PC-3 (cell line): ENCODE measurements at regions not wholly inside any gene's neighbourhood (a gene's known extent, or its start where the extent isn't known, plus 50 kb on each side); places are given as distances from the start of the nearest gene placed in this dataset.
"Not testable (repeated sequence)": the region's sequence is repeated elsewhere in the genome, so short reads cannot be mapped to it uniquely, and the experiment has no call there.

Source experiments
- ATAC-seq: fragments of 200-7000 bp; cut with Tn5 transposase; 2 replicates; pipeline ENCODE4 v1.9.1; 2020; ENCODE audit warnings: mild to moderate bottlenecking, moderate library complexity
- BruUV-seq: library from RNA; stranded (reverse); fragments of 400-500 nt; replicated peaks from 2 replicates; lab custom pipeline; 2021; lab: Mats Ljungman, UMichigan
- CTCF ChIA-PET: fragments of 300-600 bp; sonication (Branson Sonifier 250); formaldehyde crosslinking; loops from one replicate; lab custom pipeline; 2022; ENCODE audit warnings: antibody characterized with exemption; lab: Charles Lee
- POLR2A ChIA-PET: fragments of 300-600 bp; sonication (Branson Sonifier 250); formaldehyde crosslinking; loops from one replicate; lab custom pipeline; 2022; ENCODE audit warnings: antibody characterized with exemption; ENCODE audit not compliant: unreplicated experiment; lab: Charles Lee
- DNase-seq: peaks from one replicate; pipeline ENCODE4 v3.0.0-alpha.2; 2015
- H2AFZ ChIP-seq: fragments of 300-600 bp; sonication (generic); 2 replicates; pipeline ENCODE4 v1.6.0; 2016; ENCODE audit warnings: antibody characterized with exemption, low read length
- H3F3A ChIP-seq: fragments of 300-600 bp; sonication (generic); one replicate; pipeline ENCODE4 v1.6.0; 2017; ENCODE audit warnings: antibody characterized with exemption, low read length, control low read depth, mild to moderate bottlenecking; ENCODE audit not compliant: unreplicated experiment
- H3K27ac ChIP-seq: fragments of 300-600 bp; sonication (generic); 2 replicates; pipeline ENCODE4 v1.5.1; 2016; ENCODE audit warnings: mild to moderate bottlenecking, low read length
- H3K27me3 ChIP-seq: fragments of 300-600 bp; sonication (generic); 2 replicates; pipeline ENCODE4 v1.6.1; 2016; ENCODE audit warnings: low read length, mixed read lengths
- H3K36me3 ChIP-seq: fragments of 300-600 bp; sonication (generic); 2 replicates; pipeline ENCODE4 v1.6.1; 2016; ENCODE audit warnings: low read depth, mixed run types, low read length, mixed read lengths
- H3K4me1 ChIP-seq: fragments of 300-600 bp; sonication (generic); 2 replicates; pipeline ENCODE4 v1.5.1; 2016; ENCODE audit warnings: low read length; ENCODE audit not compliant: insufficient read depth
- H3K4me2 ChIP-seq: fragments of 300-600 bp; sonication (generic); 2 replicates; pipeline ENCODE4 v1.6.0; 2016; ENCODE audit warnings: low read length
- H3K4me3 ChIP-seq: fragments of 300-600 bp; sonication (generic); 2 replicates; pipeline ENCODE4 v1.5.1; 2016; ENCODE audit warnings: mild to moderate bottlenecking, low read length, mixed read lengths
- H3K79me2 ChIP-seq: fragments of 300-600 bp; sonication (generic); 2 replicates; pipeline ENCODE4 v1.6.1; 2017; ENCODE audit warnings: low read length, mixed read lengths
- H3K9ac ChIP-seq: fragments of 300-600 bp; sonication (generic); 2 replicates; pipeline ENCODE4 v1.6.0; 2016; ENCODE audit warnings: mild to moderate bottlenecking, low read length
- H3K9me2 ChIP-seq: fragments of 300-600 bp; sonication (generic); replicated peaks from 2 replicates; pipeline ENCODE4 v1.6.1; 2016; ENCODE audit warnings: mixed run types, low read length, mixed read lengths
- H3K9me3 ChIP-seq: fragments of 300-600 bp; sonication (generic); 2 replicates; pipeline ENCODE4 v1.6.1; 2016; ENCODE audit warnings: low read length, mixed read lengths
- H4K20me1 ChIP-seq: fragments of 300-600 bp; sonication (generic); 2 replicates; pipeline ENCODE4 v1.6.1; 2016; ENCODE audit warnings: low read length, mixed read lengths
- CTCF ChIP-seq: fragments of 300-600 bp; sonication (generic); conservative IDR thresholded peaks from 2 replicates; pipeline ENCODE4 v1.5.1; 2017; ENCODE audit warnings: antibody characterized with exemption, low read depth, mild to moderate bottlenecking, low read length
- EZH2 ChIP-seq: fragments of 300-600 bp; sonication (generic); IDR thresholded peaks from one replicate; pipeline ENCODE4 v1.6.1; 2017; ENCODE audit warnings: antibody characterized with exemption, mild to moderate bottlenecking, low read length; ENCODE audit not compliant: unreplicated experiment
- EZH2phosphoT487 ChIP-seq: fragments of 300-600 bp; sonication (generic); IDR thresholded peaks from 2 replicates; pipeline ENCODE4 v1.6.1; 2018; ENCODE audit warnings: mild to moderate bottlenecking, antibody characterized with exemption, low read length, borderline replicate concordance
- intact Hi-C: fragments of 100-400 bp; cut with micrococcal nuclease; formaldehyde crosslinking; loops from 2 replicates; pipeline ENCODE4 v1.9.0; 2023

- no peaks in the 10 kb centered on the region for H3K36me3 ChIP-seq
- no peak for TF ChIP-seq CTCF
- no peak for TF ChIP-seq EZH2
- no peak for TF ChIP-seq EZH2phosphoT487
- no peak overlapping the region for H3K27ac ChIP-seq
- H3F3A ChIP-seq = no peaks in the 10 kb centered on the region
- no peaks in the 10 kb centered on the region for H3K9me2 ChIP-seq
- DNase-seq (no peak), ATAC-seq (no peak)
- no peak overlapping the region for H3K4me2 ChIP-seq
- no peak overlapping the region for H3K4me3 ChIP-seq
- no peaks in the 10 kb centered on the region for H3K9me3 ChIP-seq
- ChIA-PET CTCF (no interaction called here), POLR2A (no interaction called here)
- no peak overlapping the region for H2AFZ ChIP-seq
- H4K20me1 ChIP-seq = no peaks in the 10 kb centered on the region
- H3K4me1 ChIP-seq = no peaks in the 10 kb centered on the region
- no peaks in the 10 kb centered on the region for H3K79me2 ChIP-seq
- intact Hi-C loops = no loop called here
- H3K27me3 ChIP-seq = no peaks in the 10 kb centered on the region
- BruUV-seq = no TSS peak
- no peak overlapping the region for H3K9ac ChIP-seq
Measured at GRCh38 chr9:7636838-7637467, 162.6 kb downstream of the DMAC1 start.

GRCh38 chr9:7636309-7636708 lies 163.3 kb downstream of the DMAC1 start:
- intact Hi-C loops = no loop called here
- no peaks in the 10 kb centered on the region for H3K9me2 ChIP-seq
- no peak overlapping the region for H3K27ac ChIP-seq
- ATAC-seq (no peak), DNase-seq (no peak)
- no peaks in the 10 kb centered on the region for H3K36me3 ChIP-seq
- no peak overlapping the region for H2AFZ ChIP-seq
- no peak overlapping the region for H3K9ac ChIP-seq
- H3K4me2 ChIP-seq = no peak overlapping the region
- no peaks in the 10 kb centered on the region for H3K27me3 ChIP-seq
- H3F3A ChIP-seq = no peaks in the 10 kb centered on the region
- H4K20me1 ChIP-seq = no peaks in the 10 kb centered on the region
- TF ChIP-seq EZH2 (no peak), EZH2phosphoT487 (no peak), CTCF (no peak)
- H3K79me2 ChIP-seq = no peaks in the 10 kb centered on the region
- H3K4me1 ChIP-seq = no peaks in the 10 kb centered on the region
- BruUV-seq = no TSS peak
- H3K9me3 ChIP-seq = no peaks in the 10 kb centered on the region
- ChIA-PET POLR2A (no interaction called here), CTCF (no interaction called here)
- no peak overlapping the region for H3K4me3 ChIP-seq

GRCh38 chr9:7626571-7627029 lies 173.0 kb downstream of the DMAC1 start:
- intact Hi-C loops, H3K9ac ChIP-seq, H4K20me1 ChIP-seq, H3K9me3 ChIP-seq, H3K9me2 ChIP-seq, H3K4me2 ChIP-seq, H3K36me3 ChIP-seq, H3K4me1 ChIP-seq, H3K4me3 ChIP-seq, ATAC-seq, H3K27me3 ChIP-seq, H3F3A ChIP-seq, DNase-seq, CTCF ChIA-PET, H3K27ac ChIP-seq, POLR2A ChIA-PET, H3K79me2 ChIP-seq, BruUV-seq, H2AFZ ChIP-seq: not testable (repeated sequence)
